ENCODE measurements at regions not wholly inside any gene's neighbourhood (a gene's known extent, or its start where the extent isn't known, plus 50 kb on each side); places are given as distances from the start of the nearest gene placed in this dataset.

DNA sequence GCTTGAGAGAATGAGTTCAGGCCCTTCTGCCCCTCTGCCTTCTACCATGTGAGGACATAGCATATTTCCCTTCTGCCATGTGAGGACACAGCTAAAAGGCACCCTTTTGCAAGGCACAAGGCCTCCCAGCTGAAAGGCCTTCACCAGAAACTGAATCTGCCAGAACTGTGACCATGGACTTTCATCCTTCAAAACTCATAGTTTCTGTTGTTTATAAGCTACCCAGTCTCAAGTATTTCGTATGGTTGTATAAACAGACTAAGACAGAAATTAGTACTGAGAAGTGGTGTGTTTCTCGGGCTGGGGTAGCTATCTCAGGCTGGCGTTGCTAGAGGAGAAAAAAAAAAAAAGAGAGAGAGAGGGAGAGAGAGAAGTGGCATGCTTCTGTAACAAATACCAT is 368.6 kb downstream of the DMRTA1 start:
- Histone ChIP-seq H3K9me2 (replicated peaks; ENCODE audit: insufficient read depth, low read length) (no peaks in the 10 kb centered on the region), H4K20me1 (ENCODE audit: low read depth, low read length) (no peaks in the 10 kb centered on the region), H3K9ac (ENCODE audit: low read length) (no peak overlapping the region), H3K4me2 (ENCODE audit: low read depth, low read length, poor library complexity, severe bottlenecking) (no peak overlapping the region), H3K27me3 (ENCODE audit: low read length) (no peaks in the 10 kb centered on the region), H3K4me3 (ENCODE audit: insufficient read depth, low read length, poor library complexity, severe bottlenecking) (no peak overlapping the region), H2AFZ (ENCODE audit: low read depth, low read length, severe bottlenecking) (no peak overlapping the region), H3K79me2 (ENCODE audit: insufficient read depth, low read length) (no peaks in the 10 kb centered on the region), H3K27ac (ENCODE audit: low read depth, low read length) (no peak overlapping the region), H3K36me3 (ENCODE audit: low read length) (no peaks in the 10 kb centered on the region), H3K9me3 (ENCODE audit: insufficient read depth, low read length) (no peaks in the 10 kb centered on the region), H3F3A (ENCODE audit: insufficient read depth) (no peaks in the 10 kb centered on the region)
- no peak for TF ChIP-seq EZH2phosphoT487 (conservative IDR thresholded peaks at IDR 0.05; ENCODE audit: low read length)
- TF ChIP-seq, protein P1, sequence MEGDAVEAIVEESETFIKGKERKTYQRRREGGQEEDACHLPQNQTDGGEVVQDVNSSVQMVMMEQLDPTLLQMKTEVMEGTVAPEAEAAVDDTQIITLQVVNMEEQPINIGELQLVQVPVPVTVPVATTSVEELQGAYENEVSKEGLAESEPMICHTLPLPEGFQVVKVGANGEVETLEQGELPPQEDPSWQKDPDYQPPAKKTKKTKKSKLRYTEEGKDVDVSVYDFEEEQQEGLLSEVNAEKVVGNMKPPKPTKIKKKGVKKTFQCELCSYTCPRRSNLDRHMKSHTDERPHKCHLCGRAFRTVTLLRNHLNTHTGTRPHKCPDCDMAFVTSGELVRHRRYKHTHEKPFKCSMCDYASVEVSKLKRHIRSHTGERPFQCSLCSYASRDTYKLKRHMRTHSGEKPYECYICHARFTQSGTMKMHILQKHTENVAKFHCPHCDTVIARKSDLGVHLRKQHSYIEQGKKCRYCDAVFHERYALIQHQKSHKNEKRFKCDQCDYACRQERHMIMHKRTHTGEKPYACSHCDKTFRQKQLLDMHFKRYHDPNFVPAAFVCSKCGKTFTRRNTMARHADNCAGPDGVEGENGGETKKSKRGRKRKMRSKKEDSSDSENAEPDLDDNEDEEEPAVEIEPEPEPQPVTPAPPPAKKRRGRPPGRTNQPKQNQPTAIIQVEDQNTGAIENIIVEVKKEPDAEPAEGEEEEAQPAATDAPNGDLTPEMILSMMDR (IDR thresholded peaks at IDR 0.05; ENCODE audit: insufficient read depth, low read length, poor library complexity, severe bottlenecking), result no peak

DNA sequence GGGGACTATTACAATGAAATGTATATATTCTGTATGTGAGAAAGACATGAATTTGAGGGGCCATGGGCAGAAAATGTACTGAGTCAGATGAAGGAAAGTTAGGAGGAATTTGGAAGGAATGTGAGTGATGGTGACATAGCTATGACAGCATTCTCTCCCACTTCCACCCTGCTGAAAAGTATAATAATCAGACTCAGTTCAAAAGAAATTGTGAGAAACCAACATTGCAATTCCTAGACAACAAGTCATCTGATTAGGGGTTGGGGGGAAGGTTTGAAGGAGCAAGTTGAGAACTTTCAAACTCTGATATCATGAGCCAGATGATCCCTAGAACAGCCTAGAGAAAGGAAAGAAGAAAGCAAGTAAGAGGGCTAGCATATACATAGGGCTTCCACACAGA is 370.6 kb downstream of the DMRTA1 start:
- Histone ChIP-seq H3F3A (ENCODE audit: insufficient read depth) (no peaks in the 10 kb centered on the region), H3K4me3 (ENCODE audit: insufficient read depth, low read length, poor library complexity, severe bottlenecking) (no peak overlapping the region), H3K79me2 (ENCODE audit: insufficient read depth, low read length) (no peaks in the 10 kb centered on the region), H4K20me1 (ENCODE audit: low read depth, low read length) (no peaks in the 10 kb centered on the region), H3K9ac (ENCODE audit: low read length) (no peak overlapping the region), H3K9me3 (ENCODE audit: insufficient read depth, low read length) (no peaks in the 10 kb centered on the region), H3K4me2 (ENCODE audit: low read depth, low read length, poor library complexity, severe bottlenecking) (no peak overlapping the region), H3K27me3 (ENCODE audit: low read length) (no peaks in the 10 kb centered on the region), H2AFZ (ENCODE audit: low read depth, low read length, severe bottlenecking) (no peak overlapping the region), H3K36me3 (ENCODE audit: low read length) (no peaks in the 10 kb centered on the region), H3K27ac (ENCODE audit: low read depth, low read length) (no peak overlapping the region), H3K9me2 (replicated peaks; ENCODE audit: insufficient read depth, low read length) (no peaks in the 10 kb centered on the region)
- TF ChIP-seq, protein P1 (IDR thresholded peaks at IDR 0.05; ENCODE audit: insufficient read depth, low read length, poor library complexity, severe bottlenecking), result no peak
- no peak for TF ChIP-seq EZH2phosphoT487 (conservative IDR thresholded peaks at IDR 0.05; ENCODE audit: low read length)

DNA sequence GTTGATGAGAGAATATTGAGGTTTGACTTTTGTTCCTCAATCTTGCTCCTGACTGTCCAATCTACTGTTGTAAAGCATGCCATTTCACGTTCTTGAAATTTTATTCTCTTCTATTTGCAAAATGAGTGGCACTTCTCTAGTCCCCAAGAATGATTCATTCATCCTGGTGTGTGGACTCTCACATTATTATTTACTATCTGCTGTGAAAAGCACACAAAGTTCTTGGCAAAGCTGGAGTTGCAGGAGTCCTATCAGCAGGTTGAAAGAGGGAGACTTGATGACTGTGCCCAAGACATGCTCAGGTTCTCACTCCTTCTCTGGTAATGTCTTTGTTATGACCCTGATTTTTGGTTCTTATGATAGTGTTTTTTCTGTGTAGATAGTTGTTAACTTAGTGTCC is 382.6 kb downstream of the DMRTA1 start:
- Histone ChIP-seq H3K36me3 (ENCODE audit: low read length) (no peaks in the 10 kb centered on the region), H2AFZ (ENCODE audit: low read depth, low read length, severe bottlenecking) (no peak overlapping the region), H4K20me1 (ENCODE audit: low read depth, low read length) (no peaks in the 10 kb centered on the region), H3K4me2 (ENCODE audit: low read depth, low read length, poor library complexity, severe bottlenecking) (no peak overlapping the region), H3K4me3 (ENCODE audit: insufficient read depth, low read length, poor library complexity, severe bottlenecking) (no peak overlapping the region), H3K27ac (ENCODE audit: low read depth, low read length) (no peak overlapping the region), H3K9me3 (ENCODE audit: insufficient read depth, low read length) (no peaks in the 10 kb centered on the region), H3K9me2 (replicated peaks; ENCODE audit: insufficient read depth, low read length) (no peaks in the 10 kb centered on the region), H3K79me2 (ENCODE audit: insufficient read depth, low read length) (no peaks in the 10 kb centered on the region), H3K9ac (ENCODE audit: low read length) (no peak overlapping the region), H3K27me3 (ENCODE audit: low read length) (no peaks in the 10 kb centered on the region), H3F3A (ENCODE audit: insufficient read depth) (no peaks in the 10 kb centered on the region)
- TF ChIP-seq EZH2phosphoT487 (conservative IDR thresholded peaks at IDR 0.05; ENCODE audit: low read length), result no peak
- TF ChIP-seq, protein P1 (IDR thresholded peaks at IDR 0.05; ENCODE audit: insufficient read depth, low read length, poor library complexity, severe bottlenecking), result no peak

Measured in SU-DHL-6 (cell line).